ENCODE measurements at regions not wholly inside any gene's neighbourhood (a gene's known extent, or its start where the extent isn't known, plus 50 kb on each side); places are given as distances from the start of the nearest gene placed in this dataset.

GRCh38 chr2:81282151-81282769, 977.7 kb upstream of the LRRTM1 start:
- Histone ChIP-seq H3K27me3 (no peaks in the 10 kb centered on the region), H3K9me2 (replicated peaks; ENCODE audit: insufficient read depth) (no peaks in the 10 kb centered on the region), H3K36me3 (replicated peaks; ENCODE audit: insufficient read depth, low read depth) (no peaks in the 10 kb centered on the region), H3K79me2 (no peaks in the 10 kb centered on the region), H3K4me2 (no peak overlapping the region), H3K27ac (no peak overlapping the region), H2AFZ (no peak overlapping the region), H4K20me1 (ENCODE audit: insufficient read depth, poor library complexity, severe bottlenecking) (no peaks in the 10 kb centered on the region), H3K9me3 (ENCODE audit: low read depth) (no peaks in the 10 kb centered on the region), H3K4me3 (no peak overlapping the region), H3K4me1 (ENCODE audit: insufficient read depth) (no peaks in the 10 kb centered on the region)
- no peak for TF ChIP-seq CTCF (IDR thresholded peaks at IDR 0.05; ENCODE audit: poor library complexity)
- no peak for TF ChIP-seq EZH2 (IDR thresholded peaks at IDR 0.05; ENCODE audit: borderline replicate concordance)
- no peak for TF ChIP-seq EZH2phosphoT487 (IDR thresholded peaks at IDR 0.05; ENCODE audit: low read depth, severe bottlenecking, unreplicated experiment)
- no peak for DNase-seq (ENCODE audit: low spot score)
- WGBS (ENCODE audit: low lambda C conversion rate, missing lambda C conversion rate): 90% methylated on average over 2 of the region's 2 CpGs

GRCh38 chr2:81276595-81276994, 972.0 kb upstream of the LRRTM1 start:
- H4K20me1 ChIP-seq (ENCODE audit: insufficient read depth, poor library complexity, severe bottlenecking): no peaks in the 10 kb centered on the region
- H3K9me3 ChIP-seq (ENCODE audit: low read depth): no peaks in the 10 kb centered on the region
- no peak for DNase-seq (ENCODE audit: low spot score)
- TF ChIP-seq EZH2phosphoT487 (IDR thresholded peaks at IDR 0.05; ENCODE audit: low read depth, severe bottlenecking, unreplicated experiment): no peak
- TF ChIP-seq EZH2 (IDR thresholded peaks at IDR 0.05; ENCODE audit: borderline replicate concordance): no peak
- no peak for TF ChIP-seq CTCF (IDR thresholded peaks at IDR 0.05; ENCODE audit: poor library complexity)
- no peak overlapping the region for H2AFZ ChIP-seq
- no peaks in the 10 kb centered on the region for H3K79me2 ChIP-seq
- no peaks in the 10 kb centered on the region for H3K9me2 ChIP-seq (replicated peaks; ENCODE audit: insufficient read depth)
- no peak overlapping the region for H3K4me3 ChIP-seq
- H3K36me3 ChIP-seq (replicated peaks; ENCODE audit: insufficient read depth, low read depth): no peaks in the 10 kb centered on the region
- H3K4me2 ChIP-seq: no peak overlapping the region
- H3K4me1 ChIP-seq (ENCODE audit: insufficient read depth): no peaks in the 10 kb centered on the region
- H3K27ac ChIP-seq: no peak overlapping the region
- H3K27me3 ChIP-seq: no peaks in the 10 kb centered on the region
- 81% methylated on average over 1 of the region's 1 CpG for WGBS (ENCODE audit: low lambda C conversion rate, missing lambda C conversion rate)

- H3K79me2 ChIP-seq: no peaks in the 10 kb centered on the region
- 0% methylated on average over 1 of the region's 1 CpG for WGBS (ENCODE audit: low lambda C conversion rate, missing lambda C conversion rate)
- H3K27ac ChIP-seq: no peak overlapping the region
- DNase-seq (ENCODE audit: low spot score): peak; percentile 44
- no peaks in the 10 kb centered on the region for H4K20me1 ChIP-seq (ENCODE audit: insufficient read depth, poor library complexity, severe bottlenecking)
- no peaks in the 10 kb centered on the region for H3K27me3 ChIP-seq
- H3K4me2 ChIP-seq: no peak overlapping the region
- no peak overlapping the region for H2AFZ ChIP-seq
- no peaks in the 10 kb centered on the region for H3K9me2 ChIP-seq (replicated peaks; ENCODE audit: insufficient read depth)
- TF ChIP-seq CTCF (IDR thresholded peaks at IDR 0.05; ENCODE audit: poor library complexity) (peak; percentile 57), EZH2phosphoT487 (IDR thresholded peaks at IDR 0.05; ENCODE audit: low read depth, severe bottlenecking, unreplicated experiment) (no peak), EZH2 (IDR thresholded peaks at IDR 0.05; ENCODE audit: borderline replicate concordance) (no peak)
- H3K4me1 ChIP-seq (ENCODE audit: insufficient read depth): no peaks in the 10 kb centered on the region
- no peaks in the 10 kb centered on the region for H3K36me3 ChIP-seq (replicated peaks; ENCODE audit: insufficient read depth, low read depth)
- H3K9me3 ChIP-seq (ENCODE audit: low read depth): no peaks in the 10 kb centered on the region
- H3K4me3 ChIP-seq: no peak overlapping the region
Observed at GRCh38 chr2:81266106-81266505, 961.6 kb upstream of the LRRTM1 start.

- Histone ChIP-seq H4K20me1 (ENCODE audit: insufficient read depth, poor library complexity, severe bottlenecking) (no peaks in the 10 kb centered on the region), H3K9me2 (replicated peaks; ENCODE audit: insufficient read depth) (no peaks in the 10 kb centered on the region), H3K79me2 (no peaks in the 10 kb centered on the region), H2AFZ (no peak overlapping the region), H3K4me1 (ENCODE audit: insufficient read depth) (no peaks in the 10 kb centered on the region), H3K36me3 (replicated peaks; ENCODE audit: insufficient read depth, low read depth) (no peaks in the 10 kb centered on the region), H3K27me3 (no peaks in the 10 kb centered on the region), H3K4me3 (no peak overlapping the region), H3K4me2 (no peak overlapping the region), H3K9me3 (ENCODE audit: low read depth) (no peaks in the 10 kb centered on the region), H3K27ac (no peak overlapping the region)
- no peak for DNase-seq (ENCODE audit: low spot score)
- TF ChIP-seq CTCF (IDR thresholded peaks at IDR 0.05; ENCODE audit: poor library complexity): no peak
- no peak for TF ChIP-seq EZH2 (IDR thresholded peaks at IDR 0.05; ENCODE audit: borderline replicate concordance)
- no peak for TF ChIP-seq EZH2phosphoT487 (IDR thresholded peaks at IDR 0.05; ENCODE audit: low read depth, severe bottlenecking, unreplicated experiment)
Observed at GRCh38 chr2:81263989-81264388, 959.4 kb upstream of the LRRTM1 start.
